Activated CD4-positive, alpha-beta memory T cell treated with anti-CD3 and anti-CD28 coated beads for 36 hours (primary cell): ENCODE measurements at regions not wholly inside any gene's neighbourhood (a gene's known extent, or its start where the extent isn't known, plus 50 kb on each side); places are given as distances from the start of the nearest gene placed in this dataset. TPM values are rescaled to one million over a fixed set of nuclear protein-coding genes. Genes with fewer than 3 reads are reported as not detected.

Source experiments
- CTCF ChIA-PET: fragments of 350-600 bp; sonication (Branson Sonifier 250); formaldehyde crosslinking; loops from one replicate; lab custom pipeline; 2021; ENCODE audit warnings: antibody characterized with exemption, inconsistent platforms; lab: Charles Lee
- POLR2A ChIA-PET: fragments of 350-600 bp; sonication (Branson Sonifier 250); formaldehyde crosslinking; loops from one replicate; lab custom pipeline; 2021; ENCODE audit warnings: antibody characterized with exemption; lab: Charles Lee
- DNase-seq: peaks from one replicate; pipeline ENCODE4 v3.0.0-alpha.2; 2020
- H3K27ac Mint-ChIP-seq: one replicate; pipeline ENCODE4 v1.8.0; 2021; ENCODE audit warnings: mixed read lengths
- H3K27me3 Mint-ChIP-seq: one replicate; pipeline ENCODE4 v1.8.0; 2021; ENCODE audit warnings: mixed read lengths
- H3K36me3 Mint-ChIP-seq: one replicate; pipeline ENCODE4 v1.8.0; 2021; ENCODE audit warnings: mixed read lengths
- H3K4me1 Mint-ChIP-seq: one replicate; pipeline ENCODE4 v1.8.0; 2021; ENCODE audit warnings: low read depth, mixed read lengths
- H3K4me3 Mint-ChIP-seq: one replicate; pipeline ENCODE4 v1.8.0; 2021; ENCODE audit warnings: mild to moderate bottlenecking, mixed read lengths
- H3K9me3 Mint-ChIP-seq: one replicate; pipeline ENCODE4 v1.8.0; 2021; ENCODE audit warnings: mixed read lengths
- intact Hi-C: fragments of 100-400 bp; cut with micrococcal nuclease; formaldehyde crosslinking; loops from one replicate; pipeline ENCODE4 v1.15.1; 2023
- microRNA-seq: library from miRNA; unstranded; fragments of <30 nt; microRNA quantifications from one replicate; pipeline ENCODE4 v1.2.0, GENCODE V29; 2022; ENCODE audit warnings: borderline number of aligned reads, borderline microRNAs expressed, borderline replicate concordance

GRCh38 chr2:212610872-212611425 is 72.3 kb upstream of the ERBB4 start:
- no peak for DNase-seq
- no peaks in the 10 kb centered on the region for H3K27me3 Mint-ChIP-seq
- H3K4me1 Mint-ChIP-seq, result no peaks in the 10 kb centered on the region
- intact Hi-C loops, result no loop called here
- CTCF ChIA-PET, result no interaction called here
- no peaks in the 10 kb centered on the region for H3K36me3 Mint-ChIP-seq
- H3K27ac Mint-ChIP-seq, result no peak overlapping the region
- POLR2A ChIA-PET, result no interaction called here
- no peaks in the 10 kb centered on the region for H3K9me3 Mint-ChIP-seq
- H3K4me3 Mint-ChIP-seq, result no peak overlapping the region

DNA sequence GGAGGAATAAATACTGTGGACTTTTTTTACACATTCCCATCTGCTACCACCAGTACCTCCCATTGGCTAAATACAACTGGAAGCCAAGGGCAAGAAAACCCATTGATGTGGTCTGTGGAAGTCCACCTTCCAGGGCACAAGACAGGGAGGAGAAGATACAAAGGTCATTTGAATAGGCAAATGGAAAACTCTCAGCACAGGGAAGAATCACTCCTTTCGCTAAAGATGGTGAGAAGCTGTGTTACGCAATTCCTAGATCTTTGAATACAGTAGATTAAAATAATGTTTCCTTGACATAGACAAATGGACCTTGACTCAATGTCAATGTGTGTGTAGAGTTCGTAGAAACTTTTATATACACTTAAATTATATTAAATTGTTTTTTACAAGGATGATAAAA is 70.9 kb upstream of the ERBB4 start:
- Mint-ChIP-seq H3K36me3 (no peaks in the 10 kb centered on the region), H3K4me1 (no peaks in the 10 kb centered on the region), H3K9me3 (no peaks in the 10 kb centered on the region), H3K4me3 (no peak overlapping the region), H3K27ac (no peak overlapping the region), H3K27me3 (no peaks in the 10 kb centered on the region)
- intact Hi-C loops, result no loop called here
- POLR2A ChIA-PET, result no interaction called here
- DNase-seq, result no peak
- CTCF ChIA-PET, result no interaction called here

- no peak overlapping the region for H3K4me3 Mint-ChIP-seq
- H3K9me3 Mint-ChIP-seq, result no peaks in the 10 kb centered on the region
- no peak overlapping the region for H3K27ac Mint-ChIP-seq
- H3K36me3 Mint-ChIP-seq, result no peaks in the 10 kb centered on the region
- CTCF ChIA-PET, result no interaction called here
- no peaks in the 10 kb centered on the region for H3K4me1 Mint-ChIP-seq
- H3K27me3 Mint-ChIP-seq, result no peaks in the 10 kb centered on the region
- intact Hi-C loops, result no loop called here
- POLR2A ChIA-PET, result no interaction called here
- DNase-seq, result no peak
Measured at GRCh38 chr2:212607080-212607479, 68.5 kb upstream of the ERBB4 start.

DNA sequence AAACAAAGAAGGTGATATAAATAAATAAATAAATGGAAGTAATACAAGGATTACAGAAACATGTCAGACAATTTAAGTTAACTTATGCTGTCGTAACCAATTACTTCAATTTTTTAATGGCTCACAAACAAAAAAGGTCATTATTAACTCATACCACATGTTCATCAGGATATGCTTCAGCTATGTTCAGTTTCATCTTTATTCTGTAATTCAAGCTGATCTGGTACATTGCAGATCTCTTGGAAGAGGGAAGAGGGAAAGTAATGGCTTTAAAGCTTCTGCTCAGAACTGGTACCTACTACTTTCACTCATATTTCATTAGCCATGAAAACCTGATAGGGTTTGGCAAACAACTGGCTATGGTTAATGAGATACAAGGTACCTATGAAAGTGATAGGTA is 67.6 kb upstream of the ERBB4 start:
- H3K4me1 Mint-ChIP-seq, result no peaks in the 10 kb centered on the region
- no peaks in the 10 kb centered on the region for H3K27me3 Mint-ChIP-seq
- CTCF ChIA-PET, result no interaction called here
- DNase-seq, result no peak
- POLR2A ChIA-PET, result no interaction called here
- no peaks in the 10 kb centered on the region for H3K36me3 Mint-ChIP-seq
- no peak overlapping the region for H3K27ac Mint-ChIP-seq
- H3K9me3 Mint-ChIP-seq, result no peaks in the 10 kb centered on the region
- intact Hi-C loops, result no loop called here
- H3K4me3 Mint-ChIP-seq, result no peak overlapping the region

- no peak for DNase-seq
- Mint-ChIP-seq H3K36me3 (no peaks in the 10 kb centered on the region), H3K27ac (no peak overlapping the region), H3K4me1 (no peaks in the 10 kb centered on the region), H3K9me3 (no peaks in the 10 kb centered on the region), H3K4me3 (no peak overlapping the region), H3K27me3 (no peaks in the 10 kb centered on the region)
- POLR2A ChIA-PET, result no interaction called here
- CTCF ChIA-PET, result no interaction called here
- intact Hi-C loops, result no loop called here
Measured at GRCh38 chr2:212596688-212597087, 58.1 kb upstream of the ERBB4 start.

DNA sequence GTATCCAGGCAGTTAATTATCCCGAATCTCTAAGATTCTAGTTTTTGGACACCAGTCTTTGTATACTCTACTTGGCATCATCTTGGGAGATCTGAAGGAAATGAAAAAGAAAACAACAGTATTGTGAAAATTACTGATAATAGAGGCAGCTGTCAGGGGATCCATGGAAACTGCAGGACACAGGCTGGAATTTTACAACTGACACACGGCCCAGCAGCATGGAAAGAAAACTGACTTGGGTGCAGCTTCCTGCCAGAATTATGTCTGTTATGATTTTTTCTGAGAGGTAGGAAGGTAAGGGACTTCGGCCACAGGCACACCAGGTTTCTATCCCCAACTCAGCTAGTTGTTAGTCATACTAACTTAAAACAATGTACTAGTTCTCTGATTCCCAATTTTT is 57.7 kb upstream of the ERBB4 start:
- no peak for DNase-seq
- Mint-ChIP-seq H3K27me3 (no peaks in the 10 kb centered on the region), H3K4me1 (no peaks in the 10 kb centered on the region), H3K27ac (no peak overlapping the region), H3K4me3 (no peak overlapping the region), H3K36me3 (no peaks in the 10 kb centered on the region), H3K9me3 (no peaks in the 10 kb centered on the region)
- ChIA-PET POLR2A (no interaction called here), CTCF (interaction anchor here (0.6 kb wide), 1 partner anchor 1461 kb away, joined by 3 read pairs; no protein-coding TSS in a partner anchor)
- intact Hi-C loops, result no loop called here

DNA sequence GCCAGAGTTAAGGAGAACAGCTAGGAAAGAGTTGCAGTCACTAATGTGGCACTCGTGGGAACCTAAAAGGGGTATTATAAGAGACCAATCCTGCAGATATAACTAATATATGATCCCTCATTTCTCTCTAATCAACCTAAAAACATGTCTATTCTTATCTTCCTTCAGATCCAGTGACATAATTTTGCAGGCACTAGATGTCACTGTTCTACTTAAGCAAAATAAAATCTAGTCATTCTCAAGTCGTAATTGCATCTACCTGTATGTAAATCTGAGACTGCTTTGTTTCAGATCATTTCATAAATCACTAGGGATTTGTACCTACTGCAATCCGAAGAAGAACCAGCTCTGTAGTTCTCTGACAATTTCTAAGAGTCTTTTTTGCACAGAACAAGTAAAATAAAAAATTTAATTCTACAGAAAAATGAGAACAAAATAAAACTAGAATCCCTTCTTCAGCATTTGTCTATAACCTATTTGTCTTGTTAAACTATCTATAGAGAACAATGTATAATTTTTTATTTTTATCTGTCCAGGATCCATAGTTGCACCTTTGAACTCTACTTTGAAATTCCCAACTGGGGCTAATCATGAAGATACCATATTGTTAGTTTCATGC is 56.5 kb upstream of the ERBB4 start:
- Mint-ChIP-seq H3K4me3 (no peak overlapping the region), H3K4me1 (no peaks in the 10 kb centered on the region), H3K36me3 (no peaks in the 10 kb centered on the region), H3K27ac (no peak overlapping the region), H3K9me3 (no peaks in the 10 kb centered on the region), H3K27me3 (no peaks in the 10 kb centered on the region)
- intact Hi-C loops, result no loop called here
- ChIA-PET CTCF (no interaction called here), POLR2A (no interaction called here)
- no peak for DNase-seq

DNA sequence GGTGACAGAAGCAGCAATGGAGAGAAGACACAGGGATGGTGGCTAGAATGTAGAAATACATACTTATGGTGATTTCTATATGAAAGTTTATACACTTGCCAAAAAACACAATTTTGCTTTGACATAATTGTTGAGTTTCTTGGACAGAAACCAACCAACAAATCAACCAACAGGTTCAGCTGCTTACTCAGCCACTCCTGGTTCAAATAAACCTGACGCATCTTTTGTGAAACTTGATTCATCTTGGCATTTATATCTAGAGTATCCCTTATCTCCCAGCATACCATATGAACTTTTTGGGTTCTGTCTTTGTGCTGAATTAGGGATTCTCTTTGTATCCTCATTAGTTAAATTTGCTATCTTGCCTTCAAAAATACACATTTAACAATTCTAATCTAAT is 54.1 kb upstream of the ERBB4 start:
- Mint-ChIP-seq H3K4me1 (no peaks in the 10 kb centered on the region), H3K27me3 (no peaks in the 10 kb centered on the region), H3K27ac (no peak overlapping the region), H3K36me3 (no peaks in the 10 kb centered on the region), H3K9me3 (no peaks in the 10 kb centered on the region), H3K4me3 (no peak overlapping the region)
- ChIA-PET POLR2A (no interaction called here), CTCF (no interaction called here)
- intact Hi-C loops, result no loop called here
- no peak for DNase-seq

Small RNA genes lying in the stretch of these regions (microRNA-seq; reads per million reads assigned to microRNA genes)
- gene MIR4776-1 (not detected), gene MIR4776-2 (not detected)
